GM12874 (cell line): ENCODE measurements at regions not wholly inside any gene's neighbourhood (a gene's known extent, or its start where the extent isn't known, plus 50 kb on each side); places are given as distances from the start of the nearest gene placed in this dataset.

ENCODE experiments used
- CTCF ChIP-seq: IDR thresholded peaks from 2 replicates; pipeline ENCODE4 v1.5.1; 2011; ENCODE audit warnings: low read depth, mild to moderate bottlenecking, control low read depth, low read length, moderate library complexity; ENCODE audit not compliant: insufficient read depth

- no peak for TF ChIP-seq CTCF
Observed at GRCh38 chr10:117616179-117616578, 73.6 kb downstream of the EMX2 start.

DNA sequence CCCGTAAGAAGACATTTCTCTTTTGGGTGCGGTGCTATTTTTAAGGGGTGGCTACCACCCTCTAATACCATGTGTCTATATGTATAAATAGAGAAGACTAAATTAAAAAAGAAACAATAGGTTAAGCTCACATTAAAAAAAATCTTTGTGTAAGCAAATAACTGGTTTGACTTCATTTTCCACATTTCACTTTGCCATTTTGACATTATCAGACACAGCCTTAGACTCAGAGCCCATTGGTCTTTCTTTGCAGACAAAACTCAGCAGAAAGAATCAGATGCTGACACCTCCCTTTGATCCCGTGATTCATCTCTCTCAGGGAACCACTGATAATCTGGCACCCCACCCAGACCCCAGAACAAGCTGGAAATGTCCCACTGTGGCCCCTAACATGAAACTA lies 74.5 kb downstream of the EMX2 start:
- TF ChIP-seq CTCF, result no peak

DNA sequence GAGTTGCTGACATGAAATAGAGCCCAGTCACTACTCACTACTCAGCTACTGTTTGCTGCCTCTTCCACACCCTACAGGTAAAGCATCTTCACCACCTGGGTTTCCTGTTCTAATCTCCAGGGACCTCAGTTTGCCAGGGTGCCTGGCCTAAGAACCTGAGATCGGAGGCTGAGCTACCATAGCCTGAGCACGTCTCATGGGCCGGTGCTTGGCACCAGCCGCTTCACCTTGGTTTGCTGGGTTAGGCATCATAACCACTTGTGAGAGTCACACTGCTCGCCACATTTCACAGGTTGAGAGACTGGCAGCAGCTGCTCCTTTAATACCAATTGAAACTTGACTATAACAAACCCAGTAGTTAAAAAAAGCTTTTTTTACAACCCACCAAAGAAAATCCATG lies 75.1 kb downstream of the EMX2 start:
- TF ChIP-seq CTCF, result no peak

DNA sequence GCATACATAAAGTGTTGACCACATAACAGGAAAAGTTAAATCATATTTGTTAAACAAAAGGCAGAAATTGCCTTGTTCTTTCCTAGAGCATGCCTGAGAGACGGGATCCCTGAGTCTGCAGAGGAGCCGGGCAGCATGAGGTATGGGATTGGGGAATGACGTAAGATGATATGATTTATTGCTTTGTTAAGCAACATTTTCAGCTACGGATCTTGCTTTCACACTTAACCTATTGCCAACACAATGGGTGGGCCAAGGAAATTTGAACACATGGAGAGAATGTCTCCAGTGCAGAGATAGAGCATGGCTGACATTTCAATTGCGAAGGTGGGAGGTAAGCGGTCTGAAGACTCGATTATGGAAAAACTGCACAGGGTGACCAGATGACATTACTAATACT lies 76.7 kb downstream of the EMX2 start:
- no peak for TF ChIP-seq CTCF

GRCh38 chr10:117619707-117620405 lies 77.3 kb downstream of the EMX2 start:
- no peak for TF ChIP-seq CTCF

GRCh38 chr10:117621196-117621595 lies 78.7 kb downstream of the EMX2 start:
- TF ChIP-seq CTCF, result no peak

- no peak for TF ChIP-seq CTCF
Observed at GRCh38 chr10:117621795-117622420, 79.4 kb downstream of the EMX2 start.
